Astrocyte of the cerebellum (primary cell): ENCODE measurements at regions not wholly inside any gene's neighbourhood (a gene's known extent, or its start where the extent isn't known, plus 50 kb on each side); places are given as distances from the start of the nearest gene placed in this dataset.
"Not testable (repeated sequence)": the region's sequence is repeated elsewhere in the genome, so short reads cannot be mapped to it uniquely, and the experiment has no call there.

Experiments used
- DNase-seq: peaks from one replicate; pipeline ENCODE4 v3.0.0-alpha.2; 2011; ENCODE audit warnings: low read depth
- H3K4me3 ChIP-seq: 2 replicates; pipeline ENCODE4 v1.5.1; 2011; ENCODE audit warnings: mild to moderate bottlenecking, low read depth, low read length, moderate library complexity
- CTCF ChIP-seq: IDR thresholded peaks from 2 replicates; pipeline ENCODE4 v1.5.1; 2012; ENCODE audit warnings: low read length, low read depth, moderate library complexity, mild to moderate bottlenecking; ENCODE audit errors: missing control alignments
- in situ Hi-C: cut with HindIII; loops from 2 replicates; pipeline ENCODE4 v1.10.0; 2017; ENCODE audit warnings: low sequenced_read_pairs

GRCh38 chrX:92081250-92081649, 302.1 kb downstream of the PCDH11X start:
- in situ Hi-C loops, H3K4me3 ChIP-seq, DNase-seq: not testable (repeated sequence)

- in situ Hi-C loops, DNase-seq, H3K4me3 ChIP-seq: not testable (repeated sequence)
These were observed 311.6 kb downstream of the PCDH11X start for GRCh38 chrX:92090756-92091155.

- DNase-seq, in situ Hi-C loops, H3K4me3 ChIP-seq: not testable (repeated sequence)
These were observed 319.0 kb downstream of the PCDH11X start for GRCh38 chrX:92098136-92098535.

GRCh38 chrX:92100095-92100494, 320.9 kb downstream of the PCDH11X start:
- in situ Hi-C loops, DNase-seq, H3K4me3 ChIP-seq: not testable (repeated sequence)

GRCh38 chrX:92105693-92106092, 326.5 kb downstream of the PCDH11X start:
- H3K4me3 ChIP-seq, in situ Hi-C loops, DNase-seq: not testable (repeated sequence)

- DNase-seq, H3K4me3 ChIP-seq, in situ Hi-C loops: not testable (repeated sequence)
These were observed 327.5 kb downstream of the PCDH11X start for GRCh38 chrX:92106671-92107070.

GRCh38 chrX:92110410-92110911, 331.3 kb downstream of the PCDH11X start:
- DNase-seq, in situ Hi-C loops, H3K4me3 ChIP-seq: not testable (repeated sequence)

GRCh38 chrX:92117701-92118100, 338.5 kb downstream of the PCDH11X start:
- DNase-seq, in situ Hi-C loops, H3K4me3 ChIP-seq: not testable (repeated sequence)

- in situ Hi-C loops, H3K4me3 ChIP-seq, DNase-seq: not testable (repeated sequence)
These were observed 383.9 kb downstream of the PCDH11X start for GRCh38 chrX:92163035-92163434.

GRCh38 chrX:92209936-92210335, 430.8 kb downstream of the PCDH11X start:
- in situ Hi-C loops = no loop called here
- no peak for TF ChIP-seq CTCF
- no peak overlapping the region for H3K4me3 ChIP-seq
- no peak for DNase-seq

GRCh38 chrX:92213786-92214185, 434.6 kb downstream of the PCDH11X start:
- TF ChIP-seq CTCF = no peak
- in situ Hi-C loops = no loop called here
- no peak overlapping the region for H3K4me3 ChIP-seq
- no peak for DNase-seq

- DNase-seq, H3K4me3 ChIP-seq, in situ Hi-C loops: not testable (repeated sequence)
These were observed 435.8 kb downstream of the PCDH11X start for GRCh38 chrX:92215011-92215410.
